Loucy (cell line): ENCODE measurements at regions not wholly inside any gene's neighbourhood (a gene's known extent, or its start where the extent isn't known, plus 50 kb on each side); places are given as distances from the start of the nearest gene placed in this dataset.

Experiments used
- H2AFZ ChIP-seq: fragments of 200-600 bp; sonication (generic); 2 replicates; pipeline ENCODE4 v1.6.0; 2016; ENCODE audit warnings: antibody characterized with exemption, mild to moderate bottlenecking, low read length, moderate library complexity
- H3F3A ChIP-seq: fragments of 200-600 bp; 2 replicates; pipeline ENCODE4 v1.6.0; 2016; ENCODE audit warnings: antibody characterized with exemption, low read depth, mild to moderate bottlenecking
- H3K27me3 ChIP-seq: fragments of 200-600 bp; sonication (generic); 2 replicates; pipeline ENCODE4 v1.6.1; 2014; ENCODE audit warnings: low read length, mild to moderate bottlenecking; ENCODE audit not compliant: insufficient read depth, poor library complexity, severe bottlenecking
- H3K36me3 ChIP-seq: fragments of 200-600 bp; sonication (generic); 2 replicates; pipeline ENCODE4 v1.6.1; 2016; ENCODE audit warnings: low read length; ENCODE audit not compliant: insufficient read depth
- H3K4me1 ChIP-seq: fragments of 200-600 bp; sonication (generic); 2 replicates; pipeline ENCODE4 v1.5.1; 2014; ENCODE audit warnings: low read length, mild to moderate bottlenecking; ENCODE audit not compliant: insufficient read depth, poor library complexity, severe bottlenecking
- H3K4me2 ChIP-seq: fragments of 200-600 bp; sonication (generic); 2 replicates; pipeline ENCODE4 v1.6.0; 2014; ENCODE audit warnings: antibody characterized with exemption, low read length, low read depth, mild to moderate bottlenecking; ENCODE audit not compliant: poor library complexity, severe bottlenecking
- H3K4me3 ChIP-seq: fragments of 200-600 bp; sonication (generic); 2 replicates; pipeline ENCODE4 v1.5.1; 2014; ENCODE audit warnings: low read length, mild to moderate bottlenecking, mixed read lengths; ENCODE audit not compliant: poor library complexity, severe bottlenecking
- H3K79me2 ChIP-seq: fragments of 200-600 bp; sonication (generic); 2 replicates; pipeline ENCODE4 v1.6.1; 2014; ENCODE audit warnings: low read length; ENCODE audit not compliant: insufficient read depth
- H3K9ac ChIP-seq: fragments of 200-600 bp; sonication (generic); 2 replicates; pipeline ENCODE4 v1.6.0; 2014; ENCODE audit warnings: mild to moderate bottlenecking, low read depth, low read length, moderate library complexity; ENCODE audit not compliant: poor library complexity, severe bottlenecking
- H3K9me2 ChIP-seq: fragments of 200-600 bp; sonication (generic); replicated peaks from 2 replicates; pipeline ENCODE4 v1.6.1; 2016; ENCODE audit warnings: low read depth, low read length, mixed read lengths
- H3K9me3 ChIP-seq: fragments of 200-600 bp; sonication (generic); 2 replicates; pipeline ENCODE4 v1.6.1; 2014; ENCODE audit warnings: mild to moderate bottlenecking, antibody characterized with exemption, low read length, low read depth; ENCODE audit not compliant: insufficient read depth
- H4K20me1 ChIP-seq: fragments of 200-600 bp; sonication (generic); 2 replicates; pipeline ENCODE4 v1.6.0; 2014; ENCODE audit warnings: antibody characterized with exemption, low read length, mild to moderate bottlenecking; ENCODE audit not compliant: insufficient read depth, poor library complexity, severe bottlenecking
- EZH2phosphoT487 ChIP-seq: fragments of 200-600 bp; IDR thresholded peaks from 2 replicates; pipeline ENCODE4 v1.6.1; 2018; ENCODE audit warnings: antibody characterized with exemption, mild to moderate bottlenecking, moderate library complexity, borderline replicate concordance
- TF ChIP-seq, protein P1 (sequence below): fragments of 200-600 bp; sonication (generic); conservative IDR thresholded peaks from 2 replicates; pipeline ENCODE4 v1.5.1; 2014; ENCODE audit warnings: mild to moderate bottlenecking, antibody characterized with exemption, low read length

DNA sequence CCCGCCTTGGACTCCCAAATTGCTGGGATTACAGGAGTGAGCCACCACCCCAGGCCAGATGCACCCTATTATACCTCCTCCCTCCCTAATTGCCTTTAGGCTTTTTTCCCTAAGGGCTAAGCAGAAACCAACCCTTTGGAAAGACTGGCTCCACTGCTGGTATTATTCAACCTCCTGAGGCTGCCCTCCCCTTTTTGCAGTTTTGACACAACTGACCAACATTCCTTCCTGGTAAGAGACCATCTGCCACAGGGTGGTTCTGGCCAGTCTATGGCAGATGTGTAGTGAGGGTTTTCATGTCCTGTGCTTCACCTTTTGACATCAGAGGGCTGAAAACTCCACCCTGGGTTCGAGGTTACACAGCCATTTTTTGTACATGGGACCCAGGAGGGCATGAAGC is 1785.3 kb upstream of the CELF4 start:
- Histone ChIP-seq H3K36me3 (no peaks in the 10 kb centered on the region), H3F3A (no peaks in the 10 kb centered on the region), H3K27me3 (no peaks in the 10 kb centered on the region), H3K4me3 (no peak overlapping the region), H2AFZ (no peak overlapping the region), H3K4me1 (no peaks in the 10 kb centered on the region), H3K9me2 (no peaks in the 10 kb centered on the region), H4K20me1 (no peaks in the 10 kb centered on the region), H3K9ac (no peak overlapping the region), H3K9me3 (no peaks in the 10 kb centered on the region), H3K79me2 (no peaks in the 10 kb centered on the region), H3K4me2 (no peak overlapping the region)
- TF ChIP-seq, protein P1, sequence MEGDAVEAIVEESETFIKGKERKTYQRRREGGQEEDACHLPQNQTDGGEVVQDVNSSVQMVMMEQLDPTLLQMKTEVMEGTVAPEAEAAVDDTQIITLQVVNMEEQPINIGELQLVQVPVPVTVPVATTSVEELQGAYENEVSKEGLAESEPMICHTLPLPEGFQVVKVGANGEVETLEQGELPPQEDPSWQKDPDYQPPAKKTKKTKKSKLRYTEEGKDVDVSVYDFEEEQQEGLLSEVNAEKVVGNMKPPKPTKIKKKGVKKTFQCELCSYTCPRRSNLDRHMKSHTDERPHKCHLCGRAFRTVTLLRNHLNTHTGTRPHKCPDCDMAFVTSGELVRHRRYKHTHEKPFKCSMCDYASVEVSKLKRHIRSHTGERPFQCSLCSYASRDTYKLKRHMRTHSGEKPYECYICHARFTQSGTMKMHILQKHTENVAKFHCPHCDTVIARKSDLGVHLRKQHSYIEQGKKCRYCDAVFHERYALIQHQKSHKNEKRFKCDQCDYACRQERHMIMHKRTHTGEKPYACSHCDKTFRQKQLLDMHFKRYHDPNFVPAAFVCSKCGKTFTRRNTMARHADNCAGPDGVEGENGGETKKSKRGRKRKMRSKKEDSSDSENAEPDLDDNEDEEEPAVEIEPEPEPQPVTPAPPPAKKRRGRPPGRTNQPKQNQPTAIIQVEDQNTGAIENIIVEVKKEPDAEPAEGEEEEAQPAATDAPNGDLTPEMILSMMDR = no peak
- no peak for TF ChIP-seq EZH2phosphoT487

DNA sequence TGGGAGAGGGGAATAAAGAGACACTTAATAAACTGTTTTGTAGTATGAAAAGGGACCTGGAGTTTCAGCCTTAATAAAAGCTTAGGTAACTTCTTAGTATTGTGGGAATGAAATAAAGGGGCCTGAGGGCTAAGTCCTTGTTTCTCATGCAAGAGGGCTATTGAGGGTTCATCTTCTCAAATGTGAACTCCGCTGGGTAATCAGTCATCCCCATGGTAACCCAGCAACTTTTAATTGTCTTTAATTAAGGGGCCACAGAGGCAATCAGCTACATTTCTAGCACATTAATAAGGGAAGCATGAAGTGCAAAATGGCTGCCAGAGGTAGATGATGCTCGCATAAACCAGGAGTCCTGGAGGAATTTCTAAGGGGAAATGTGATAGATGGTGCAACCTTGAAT is 1784.2 kb upstream of the CELF4 start:
- no peak overlapping the region for H3K4me2 ChIP-seq

DNA sequence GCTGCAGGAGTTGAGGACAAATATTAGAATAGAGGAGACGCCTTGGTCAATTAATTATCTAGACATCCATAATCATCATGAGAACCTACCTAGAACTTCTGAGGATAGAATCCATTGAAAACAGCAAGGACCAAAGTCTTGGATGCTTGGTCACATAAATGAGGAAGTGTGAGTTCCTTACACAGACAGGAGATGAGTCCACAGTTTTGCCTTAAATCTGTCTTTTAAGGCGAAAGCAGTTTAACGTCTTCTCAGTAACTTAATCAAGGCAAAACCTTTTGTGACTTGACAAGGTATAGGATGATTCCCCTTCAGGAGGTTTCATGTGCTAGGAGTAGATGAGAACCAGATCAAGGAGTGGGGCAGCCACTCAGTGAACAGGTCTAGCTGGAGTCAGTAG is 1783.2 kb upstream of the CELF4 start:
- H3K9me2 ChIP-seq = no peaks in the 10 kb centered on the region
- no peaks in the 10 kb centered on the region for H3K79me2 ChIP-seq
- H3K27me3 ChIP-seq = no peaks in the 10 kb centered on the region
- no peak overlapping the region for H3K4me2 ChIP-seq
- H3K36me3 ChIP-seq = no peaks in the 10 kb centered on the region
- H3K4me3 ChIP-seq = no peak overlapping the region
- H3F3A ChIP-seq = no peaks in the 10 kb centered on the region
- no peaks in the 10 kb centered on the region for H3K4me1 ChIP-seq
- TF ChIP-seq, protein P1 = no peak
- TF ChIP-seq EZH2phosphoT487 = no peak
- H4K20me1 ChIP-seq = no peaks in the 10 kb centered on the region
- no peak overlapping the region for H2AFZ ChIP-seq
- H3K9me3 ChIP-seq = no peaks in the 10 kb centered on the region
- H3K9ac ChIP-seq = no peak overlapping the region

More for the DNA sequence above, 1784.2 kb upstream of the CELF4 start:
- Histone ChIP-seq H3K79me2 (no peaks in the 10 kb centered on the region), H2AFZ (no peak overlapping the region), H4K20me1 (no peaks in the 10 kb centered on the region), H3K9ac (no peak overlapping the region), H3K4me3 (no peak overlapping the region), H3K27me3 (no peaks in the 10 kb centered on the region), H3K9me3 (no peaks in the 10 kb centered on the region), H3K36me3 (no peaks in the 10 kb centered on the region), H3K9me2 (no peaks in the 10 kb centered on the region), H3K4me1 (no peaks in the 10 kb centered on the region), H3F3A (no peaks in the 10 kb centered on the region)
- TF ChIP-seq, protein P1 = no peak
- no peak for TF ChIP-seq EZH2phosphoT487
